Keratinocyte (primary cell): ENCODE measurements at regions not wholly inside any gene's neighbourhood (a gene's known extent, or its start where the extent isn't known, plus 50 kb on each side); places are given as distances from the start of the nearest gene placed in this dataset.

Experiments
- CTCF ChIP-seq, 3 experiments: IDR thresholded peaks in 1 of 3; conservative IDR thresholded peaks in 1 of 3; optimal IDR thresholded peaks in 1 of 3; 2 replicates in 2 of 3; 3 replicates in 1 of 3; pipeline versions ENCODE3 to v1.5.1; 2011; ENCODE audit warnings: low read length in 3 of 3, mild to moderate bottlenecking in 3 of 3, moderate library complexity in 2 of 3, control low read depth in 1 of 3, inconsistent platforms in 1 of 3; ENCODE audit not compliant: insufficient read depth in 2 of 3; ENCODE audit errors: extremely low read depth in 1 of 3
- EZH2 ChIP-seq: IDR thresholded peaks from one replicate; pipeline ENCODE4 v1.6.1; 2012; ENCODE audit warnings: inconsistent platforms, mild to moderate bottlenecking, low read length, moderate library complexity

- TF ChIP-seq CTCF (optimal IDR thresholded peaks at IDR 0.05 in 1 of 3, IDR thresholded peaks at IDR 0.05 in 1 of 3, conservative IDR thresholded peaks at IDR 0.05 in 1 of 3; ENCODE audit: extremely low read depth in 1 of 3, insufficient read depth in 2 of 3, low read length in 3 of 3) (no peak), EZH2 (no peak)
These were observed 193.1 kb upstream of the DIO2 start for GRCh38 chr14:80404413-80404812.
